Type B pancreatic cell (in vitro differentiated cells): ENCODE measurements at regions not wholly inside any gene's neighbourhood (a gene's known extent, or its start where the extent isn't known, plus 50 kb on each side); places are given as distances from the start of the nearest gene placed in this dataset.

ENCODE experiments used
- DNase-seq: peaks from one replicate; pipeline ENCODE4 v3.0.0; 2021; ENCODE audit warnings: mixed read lengths; ENCODE audit not compliant: unreplicated experiment; ENCODE audit errors: extremely low spot score
- H3K27ac Mint-ChIP-seq: 2 replicates; pipeline ENCODE4 v1.8.0; 2021; ENCODE audit warnings: mild to moderate bottlenecking, mixed read lengths
- H3K27me3 Mint-ChIP-seq: 2 replicates; pipeline ENCODE4 v1.8.0; 2021; ENCODE audit warnings: mixed read lengths
- H3K36me3 Mint-ChIP-seq: 2 replicates; pipeline ENCODE4 v1.8.0; 2021; ENCODE audit warnings: mixed read lengths
- H3K4me1 Mint-ChIP-seq: one replicate; pipeline ENCODE4 v1.8.0; 2021; ENCODE audit warnings: mixed read lengths; ENCODE audit not compliant: unreplicated experiment
- H3K4me3 Mint-ChIP-seq: 2 replicates; pipeline ENCODE4 v1.8.0; 2021; ENCODE audit warnings: mild to moderate bottlenecking, mixed read lengths
- H3K9me3 Mint-ChIP-seq: 2 replicates; pipeline ENCODE4 v1.8.0; 2021; ENCODE audit warnings: mixed read lengths
- TF ChIP-seq, protein P1 (sequence below): fragments of 200-600 bp; sonication (generic); conservative IDR thresholded peaks from 2 replicates; pipeline ENCODE4 v1.5.0; 2021; ENCODE audit warnings: antibody characterized with exemption, mild to moderate bottlenecking

- Mint-ChIP-seq H3K27ac (no peak overlapping the region), H3K9me3 (no peaks in the 10 kb centered on the region), H3K36me3 (no peaks in the 10 kb centered on the region), H3K27me3 (no peaks in the 10 kb centered on the region), H3K4me3 (no peak overlapping the region), H3K4me1 (no peaks in the 10 kb centered on the region)
- TF ChIP-seq, protein P1, sequence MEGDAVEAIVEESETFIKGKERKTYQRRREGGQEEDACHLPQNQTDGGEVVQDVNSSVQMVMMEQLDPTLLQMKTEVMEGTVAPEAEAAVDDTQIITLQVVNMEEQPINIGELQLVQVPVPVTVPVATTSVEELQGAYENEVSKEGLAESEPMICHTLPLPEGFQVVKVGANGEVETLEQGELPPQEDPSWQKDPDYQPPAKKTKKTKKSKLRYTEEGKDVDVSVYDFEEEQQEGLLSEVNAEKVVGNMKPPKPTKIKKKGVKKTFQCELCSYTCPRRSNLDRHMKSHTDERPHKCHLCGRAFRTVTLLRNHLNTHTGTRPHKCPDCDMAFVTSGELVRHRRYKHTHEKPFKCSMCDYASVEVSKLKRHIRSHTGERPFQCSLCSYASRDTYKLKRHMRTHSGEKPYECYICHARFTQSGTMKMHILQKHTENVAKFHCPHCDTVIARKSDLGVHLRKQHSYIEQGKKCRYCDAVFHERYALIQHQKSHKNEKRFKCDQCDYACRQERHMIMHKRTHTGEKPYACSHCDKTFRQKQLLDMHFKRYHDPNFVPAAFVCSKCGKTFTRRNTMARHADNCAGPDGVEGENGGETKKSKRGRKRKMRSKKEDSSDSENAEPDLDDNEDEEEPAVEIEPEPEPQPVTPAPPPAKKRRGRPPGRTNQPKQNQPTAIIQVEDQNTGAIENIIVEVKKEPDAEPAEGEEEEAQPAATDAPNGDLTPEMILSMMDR: no peak
- no peak for DNase-seq
Measured at GRCh38 chr18:61034580-61034979, 298.6 kb upstream of the CDH20 start.

GRCh38 chr18:61039251-61039650 is 294.0 kb upstream of the CDH20 start:
- no peaks in the 10 kb centered on the region for H3K27me3 Mint-ChIP-seq
- H3K4me1 Mint-ChIP-seq: no peaks in the 10 kb centered on the region
- no peak for DNase-seq
- no peaks in the 10 kb centered on the region for H3K9me3 Mint-ChIP-seq
- no peak overlapping the region for H3K27ac Mint-ChIP-seq
- H3K36me3 Mint-ChIP-seq: no peaks in the 10 kb centered on the region
- H3K4me3 Mint-ChIP-seq: no peak overlapping the region
- TF ChIP-seq, protein P1: no peak

DNA sequence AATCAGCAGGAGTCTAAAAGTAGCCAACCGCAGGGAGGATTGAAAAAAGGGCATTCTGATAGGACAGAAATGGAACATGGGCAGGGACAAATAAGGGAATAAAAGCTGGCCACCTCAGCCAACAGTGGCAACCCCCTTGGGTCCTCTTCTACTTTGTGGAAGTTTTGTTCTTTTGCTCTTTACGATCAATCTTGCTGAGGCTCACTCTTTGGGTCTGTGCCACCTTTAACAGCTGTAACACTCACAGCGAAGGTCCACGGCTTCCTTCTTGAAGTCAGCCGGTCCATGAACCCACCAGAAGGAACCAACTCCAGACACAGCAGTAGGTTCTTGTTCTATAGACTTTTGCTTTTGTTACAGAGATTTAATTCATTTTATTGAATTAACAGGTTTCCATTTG is 285.4 kb upstream of the CDH20 start:
- H3K4me1 Mint-ChIP-seq: no peaks in the 10 kb centered on the region
- H3K27me3 Mint-ChIP-seq: no peaks in the 10 kb centered on the region
- peaks cover 14% of the 10 kb centered on the region for H3K9me3 Mint-ChIP-seq
- TF ChIP-seq, protein P1: no peak
- H3K4me3 Mint-ChIP-seq: no peak overlapping the region
- H3K36me3 Mint-ChIP-seq: no peaks in the 10 kb centered on the region
- H3K27ac Mint-ChIP-seq: no peak overlapping the region
- no peak for DNase-seq

GRCh38 chr18:61057443-61057842 is 275.8 kb upstream of the CDH20 start:
- TF ChIP-seq, protein P1: no peak
- H3K9me3 Mint-ChIP-seq: peaks cover 5% of the 10 kb centered on the region
- no peak for DNase-seq
- H3K36me3 Mint-ChIP-seq: no peaks in the 10 kb centered on the region
- H3K4me3 Mint-ChIP-seq: no peak overlapping the region
- no peak overlapping the region for H3K27ac Mint-ChIP-seq
- H3K27me3 Mint-ChIP-seq: no peaks in the 10 kb centered on the region
- H3K4me1 Mint-ChIP-seq: no peaks in the 10 kb centered on the region

DNA sequence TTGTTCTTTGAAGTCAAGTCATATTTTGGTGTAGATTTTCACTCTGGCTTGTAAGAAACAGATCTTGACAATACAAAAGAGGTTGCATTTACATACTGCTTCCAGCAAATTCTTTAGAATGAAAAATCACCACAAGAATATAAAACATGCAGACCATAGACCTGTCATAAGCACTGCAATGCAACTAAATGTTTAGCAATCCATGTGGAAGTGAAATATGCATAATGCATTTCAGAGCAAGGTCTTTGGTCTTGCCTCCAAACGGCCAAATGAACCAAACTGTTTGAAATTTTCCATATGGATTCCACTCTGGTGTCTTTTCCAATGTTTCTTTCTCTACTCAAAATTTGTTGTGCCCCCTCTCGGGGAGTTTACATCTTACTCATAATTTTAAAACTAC is 271.0 kb upstream of the CDH20 start:
- Mint-ChIP-seq H3K4me1 (no peaks in the 10 kb centered on the region), H3K27me3 (peaks cover 3% of the 10 kb centered on the region), H3K36me3 (no peaks in the 10 kb centered on the region), H3K9me3 (no peaks in the 10 kb centered on the region), H3K27ac (no peak overlapping the region), H3K4me3 (no peak overlapping the region)
- DNase-seq: no peak
- TF ChIP-seq, protein P1: no peak

GRCh38 chr18:61064911-61065310 is 268.3 kb upstream of the CDH20 start:
- Mint-ChIP-seq H3K4me3 (no peak overlapping the region), H3K4me1 (no peaks in the 10 kb centered on the region), H3K27me3 (peaks cover 3% of the 10 kb centered on the region), H3K9me3 (no peaks in the 10 kb centered on the region), H3K36me3 (no peaks in the 10 kb centered on the region), H3K27ac (no peak overlapping the region)
- DNase-seq: no peak
- TF ChIP-seq, protein P1: no peak
